PC-9 (cell line): ENCODE measurements at regions not wholly inside any gene's neighbourhood (a gene's known extent, or its start where the extent isn't known, plus 50 kb on each side); places are given as distances from the start of the nearest gene placed in this dataset.

Experiments used
- BruUV-seq: library from RNA; stranded (reverse); fragments of 400-500 nt; replicated peaks from 2 replicates; lab custom pipeline; 2021; lab: Mats Ljungman, UMichigan
- CTCF ChIA-PET: fragments of 300-600 bp; sonication (Branson Sonifier 250); formaldehyde crosslinking; loops from one replicate; lab custom pipeline; 2022; ENCODE audit warnings: antibody characterized with exemption; lab: Charles Lee
- POLR2A ChIA-PET: fragments of 300-600 bp; sonication (Branson Sonifier 250); formaldehyde crosslinking; loops from one replicate; lab custom pipeline; 2022; ENCODE audit warnings: antibody characterized with exemption; ENCODE audit not compliant: unreplicated experiment; lab: Charles Lee
- DNase-seq, 2 experiments: peaks; one replicate each; pipeline versions ENCODE4 v3.0.0 to v3.0.0-alpha.2; 2015 to 2022; ENCODE audit warnings: mixed read lengths in 1 of 2
- H2AFZ ChIP-seq: fragments of 200-600 bp; sonication (generic); 2 replicates; pipeline ENCODE4 v1.8.1; 2017; ENCODE audit warnings: antibody characterized with exemption
- H3F3A ChIP-seq: fragments of 200-600 bp; sonication (generic); 2 replicates; pipeline ENCODE4 v1.8.1; 2017; ENCODE audit warnings: antibody characterized with exemption, mild to moderate bottlenecking, low read depth; ENCODE audit not compliant: insufficient read depth
- H3K27ac ChIP-seq: fragments of 200-600 bp; sonication (generic); 2 replicates; pipeline ENCODE4 v1.6.1; 2016; ENCODE audit warnings: mixed run types
- H3K27me3 ChIP-seq: fragments of 200-600 bp; sonication (generic); 2 replicates; pipeline ENCODE4 v1.6.1; 2016; ENCODE audit warnings: low read depth, mixed run types; ENCODE audit not compliant: insufficient read depth
- H3K36me3 ChIP-seq: fragments of 200-600 bp; sonication (generic); 2 replicates; pipeline ENCODE4 v1.6.1; 2016; ENCODE audit warnings: low read depth, mixed run types
- H3K4me1 ChIP-seq: fragments of 200-600 bp; sonication (generic); replicated peaks from 2 replicates; pipeline ENCODE4 v1.6.1; 2016; ENCODE audit warnings: mixed run types; ENCODE audit not compliant: insufficient read depth
- H3K4me2 ChIP-seq: fragments of 200-600 bp; sonication (generic); 2 replicates; pipeline ENCODE4 v1.6.1; 2017; ENCODE audit warnings: mixed run types
- H3K4me3 ChIP-seq: fragments of 200-600 bp; sonication (generic); 2 replicates; pipeline ENCODE4 v1.6.1; 2016; ENCODE audit warnings: mixed run types
- H3K79me2 ChIP-seq: fragments of 200-600 bp; sonication (generic); 2 replicates; pipeline ENCODE4 v1.6.1; 2017; ENCODE audit warnings: low read depth, mixed run types
- H3K9me2 ChIP-seq: fragments of 200-600 bp; sonication (generic); 2 replicates; pipeline ENCODE4 v1.8.1; 2017; ENCODE audit warnings: mild to moderate bottlenecking; ENCODE audit not compliant: insufficient read depth
- H3K9me3 ChIP-seq: fragments of 200-600 bp; sonication (generic); 2 replicates; pipeline ENCODE4 v1.8.1; 2016; ENCODE audit warnings: low read depth; ENCODE audit not compliant: insufficient read depth
- H4K20me1 ChIP-seq: fragments of 200-600 bp; sonication (generic); 2 replicates; pipeline ENCODE4 v1.8.1; 2017; ENCODE audit not compliant: insufficient read depth
- CTCF ChIP-seq: fragments of 200-600 bp; sonication (generic); conservative IDR thresholded peaks from 2 replicates; pipeline ENCODE4 v1.6.1; 2017; ENCODE audit warnings: mixed run types, antibody characterized with exemption, mild to moderate bottlenecking, moderate library complexity
- EZH2 ChIP-seq: fragments of 200-600 bp; sonication (generic); IDR thresholded peaks from 2 replicates; pipeline ENCODE4 v1.8.0; 2017; ENCODE audit warnings: antibody characterized with exemption, low read depth
- intact Hi-C: fragments of 100-400 bp; cut with micrococcal nuclease; formaldehyde crosslinking; loops from one replicate; pipeline ENCODE4 v1.10.0; 2022; ENCODE audit not compliant: unreplicated experiment

- Histone ChIP-seq H3K27ac (no peak overlapping the region), H3K36me3 (no peaks in the 10 kb centered on the region), H4K20me1 (no peaks in the 10 kb centered on the region), H3K9me3 (no peaks in the 10 kb centered on the region), H3K79me2 (no peaks in the 10 kb centered on the region), H3K4me1 (no peaks in the 10 kb centered on the region), H2AFZ (no peak overlapping the region), H3K4me3 (no peak overlapping the region), H3K9me2 (no peaks in the 10 kb centered on the region), H3K27me3 (peaks cover 13% of the 10 kb centered on the region; the same call in 1 of the 2 replicates), H3F3A (no peaks in the 10 kb centered on the region), H3K4me2 (no peak overlapping the region)
- intact Hi-C loops, result no loop called here
- TF ChIP-seq CTCF, result no peak
- no peak for TF ChIP-seq EZH2
- POLR2A ChIA-PET, result no interaction called here
- no TSS peak for BruUV-seq
- no peak for DNase-seq
- CTCF ChIA-PET, result no interaction called here
These were observed 375.5 kb downstream of the BCL11B start for GRCh38 chr14:98896449-98896848.

GRCh38 chr14:98897605-98898309 lies 374.2 kb downstream of the BCL11B start:
- H3K79me2 ChIP-seq, result no peaks in the 10 kb centered on the region
- no peaks in the 10 kb centered on the region for H3K4me1 ChIP-seq
- no peak for DNase-seq
- ChIA-PET CTCF (no interaction called here), POLR2A (no interaction called here)
- BruUV-seq, result no TSS peak
- no peaks in the 10 kb centered on the region for H3K9me2 ChIP-seq
- no peaks in the 10 kb centered on the region for H4K20me1 ChIP-seq
- H3K4me3 ChIP-seq, result no peak overlapping the region
- intact Hi-C loops, result no loop called here
- no peak overlapping the region for H3K4me2 ChIP-seq
- no peak overlapping the region for H2AFZ ChIP-seq
- H3F3A ChIP-seq, result no peaks in the 10 kb centered on the region
- H3K9me3 ChIP-seq, result no peaks in the 10 kb centered on the region
- TF ChIP-seq EZH2 (no peak), CTCF (no peak)
- peaks cover 8% of the 10 kb centered on the region; the same call in 1 of the 2 replicates for H3K27me3 ChIP-seq
- H3K36me3 ChIP-seq, result no peaks in the 10 kb centered on the region
- H3K27ac ChIP-seq, result no peak overlapping the region

GRCh38 chr14:98899441-98899840 lies 372.6 kb downstream of the BCL11B start:
- H3K4me1 ChIP-seq, result no peaks in the 10 kb centered on the region
- intact Hi-C loops, result no loop called here
- peaks cover 12% of the 10 kb centered on the region; the same call in 1 of the 2 replicates for H3K27me3 ChIP-seq
- no peaks in the 10 kb centered on the region for H3K79me2 ChIP-seq
- no TSS peak for BruUV-seq
- CTCF ChIA-PET, result no interaction called here
- no peak overlapping the region for H3K4me3 ChIP-seq
- POLR2A ChIA-PET, result no interaction called here
- no peaks in the 10 kb centered on the region for H3K9me3 ChIP-seq
- H2AFZ ChIP-seq, result no peak overlapping the region
- no peak for TF ChIP-seq CTCF
- no peak for TF ChIP-seq EZH2
- no peaks in the 10 kb centered on the region for H3K36me3 ChIP-seq
- no peaks in the 10 kb centered on the region for H3F3A ChIP-seq
- H3K9me2 ChIP-seq, result no peaks in the 10 kb centered on the region
- H4K20me1 ChIP-seq, result no peaks in the 10 kb centered on the region
- H3K27ac ChIP-seq, result no peak overlapping the region
- no peak overlapping the region for H3K4me2 ChIP-seq
- DNase-seq, result no peak
